ENCODE measurements at regions not wholly inside any gene's neighbourhood (a gene's known extent, or its start where the extent isn't known, plus 50 kb on each side); places are given as distances from the start of the nearest gene placed in this dataset.

DNA sequence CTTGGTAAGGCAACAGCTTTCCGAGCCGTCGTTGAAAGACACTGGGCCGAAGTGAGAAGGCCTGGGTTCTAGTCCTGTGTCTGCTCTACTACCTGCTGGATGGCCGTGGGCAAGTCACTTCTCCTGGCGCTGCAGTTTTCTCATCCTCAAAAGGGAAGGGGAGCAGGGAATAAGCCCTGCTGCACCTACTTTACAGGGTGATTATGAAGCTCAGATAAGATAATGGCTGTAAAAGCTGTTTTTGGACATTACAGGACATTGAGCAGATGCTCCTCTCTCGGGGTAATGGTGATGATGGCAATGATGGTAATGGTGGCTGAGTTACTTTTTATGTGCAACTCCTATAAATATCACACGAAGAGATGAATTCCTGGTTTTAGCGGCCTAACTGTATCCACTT, 152.6 kb downstream of the FAM43A start:
- TF ChIP-seq ZNF701 (tag by site-specific recombination; IDR thresholded peaks at IDR 0.05) (no peak), ZNF169 (tag by site-specific recombination; IDR thresholded peaks at IDR 0.05) (no peak), SCRT2 (tag by site-specific recombination; IDR thresholded peaks at IDR 0.05) (no peak), ZNF623 (tag by site-specific recombination; IDR thresholded peaks at IDR 0.05) (no peak), KLF9 (tag by site-specific recombination; IDR thresholded peaks at IDR 0.05; ENCODE audit: low read depth) (no peak), ZNF571 (tag by site-specific recombination; IDR thresholded peaks at IDR 0.05) (no peak), ZNF175 (tag by site-specific recombination; IDR thresholded peaks at IDR 0.05) (no peak), ZBTB20 (tag by site-specific recombination; IDR thresholded peaks at IDR 0.05) (no peak), SP3 (tag by site-specific recombination; IDR thresholded peaks at IDR 0.05) (no peak), ZNF585B (tag by site-specific recombination; IDR thresholded peaks at IDR 0.05) (no peak), ZNF629 (tag by site-specific recombination; IDR thresholded peaks at IDR 0.05) (no peak), KLF8 (tag by site-specific recombination; IDR thresholded peaks at IDR 0.05) (no peak)
- TF ChIP-seq, protein P1, sequence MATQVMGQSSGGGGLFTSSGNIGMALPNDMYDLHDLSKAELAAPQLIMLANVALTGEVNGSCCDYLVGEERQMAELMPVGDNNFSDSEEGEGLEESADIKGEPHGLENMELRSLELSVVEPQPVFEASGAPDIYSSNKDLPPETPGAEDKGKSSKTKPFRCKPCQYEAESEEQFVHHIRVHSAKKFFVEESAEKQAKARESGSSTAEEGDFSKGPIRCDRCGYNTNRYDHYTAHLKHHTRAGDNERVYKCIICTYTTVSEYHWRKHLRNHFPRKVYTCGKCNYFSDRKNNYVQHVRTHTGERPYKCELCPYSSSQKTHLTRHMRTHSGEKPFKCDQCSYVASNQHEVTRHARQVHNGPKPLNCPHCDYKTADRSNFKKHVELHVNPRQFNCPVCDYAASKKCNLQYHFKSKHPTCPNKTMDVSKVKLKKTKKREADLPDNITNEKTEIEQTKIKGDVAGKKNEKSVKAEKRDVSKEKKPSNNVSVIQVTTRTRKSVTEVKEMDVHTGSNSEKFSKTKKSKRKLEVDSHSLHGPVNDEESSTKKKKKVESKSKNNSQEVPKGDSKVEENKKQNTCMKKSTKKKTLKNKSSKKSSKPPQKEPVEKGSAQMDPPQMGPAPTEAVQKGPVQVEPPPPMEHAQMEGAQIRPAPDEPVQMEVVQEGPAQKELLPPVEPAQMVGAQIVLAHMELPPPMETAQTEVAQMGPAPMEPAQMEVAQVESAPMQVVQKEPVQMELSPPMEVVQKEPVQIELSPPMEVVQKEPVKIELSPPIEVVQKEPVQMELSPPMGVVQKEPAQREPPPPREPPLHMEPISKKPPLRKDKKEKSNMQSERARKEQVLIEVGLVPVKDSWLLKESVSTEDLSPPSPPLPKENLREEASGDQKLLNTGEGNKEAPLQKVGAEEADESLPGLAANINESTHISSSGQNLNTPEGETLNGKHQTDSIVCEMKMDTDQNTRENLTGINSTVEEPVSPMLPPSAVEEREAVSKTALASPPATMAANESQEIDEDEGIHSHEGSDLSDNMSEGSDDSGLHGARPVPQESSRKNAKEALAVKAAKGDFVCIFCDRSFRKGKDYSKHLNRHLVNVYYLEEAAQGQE (tag by site-specific recombination; IDR thresholded peaks at IDR 0.05), result no peak
- TF ChIP-seq, protein P2, sequence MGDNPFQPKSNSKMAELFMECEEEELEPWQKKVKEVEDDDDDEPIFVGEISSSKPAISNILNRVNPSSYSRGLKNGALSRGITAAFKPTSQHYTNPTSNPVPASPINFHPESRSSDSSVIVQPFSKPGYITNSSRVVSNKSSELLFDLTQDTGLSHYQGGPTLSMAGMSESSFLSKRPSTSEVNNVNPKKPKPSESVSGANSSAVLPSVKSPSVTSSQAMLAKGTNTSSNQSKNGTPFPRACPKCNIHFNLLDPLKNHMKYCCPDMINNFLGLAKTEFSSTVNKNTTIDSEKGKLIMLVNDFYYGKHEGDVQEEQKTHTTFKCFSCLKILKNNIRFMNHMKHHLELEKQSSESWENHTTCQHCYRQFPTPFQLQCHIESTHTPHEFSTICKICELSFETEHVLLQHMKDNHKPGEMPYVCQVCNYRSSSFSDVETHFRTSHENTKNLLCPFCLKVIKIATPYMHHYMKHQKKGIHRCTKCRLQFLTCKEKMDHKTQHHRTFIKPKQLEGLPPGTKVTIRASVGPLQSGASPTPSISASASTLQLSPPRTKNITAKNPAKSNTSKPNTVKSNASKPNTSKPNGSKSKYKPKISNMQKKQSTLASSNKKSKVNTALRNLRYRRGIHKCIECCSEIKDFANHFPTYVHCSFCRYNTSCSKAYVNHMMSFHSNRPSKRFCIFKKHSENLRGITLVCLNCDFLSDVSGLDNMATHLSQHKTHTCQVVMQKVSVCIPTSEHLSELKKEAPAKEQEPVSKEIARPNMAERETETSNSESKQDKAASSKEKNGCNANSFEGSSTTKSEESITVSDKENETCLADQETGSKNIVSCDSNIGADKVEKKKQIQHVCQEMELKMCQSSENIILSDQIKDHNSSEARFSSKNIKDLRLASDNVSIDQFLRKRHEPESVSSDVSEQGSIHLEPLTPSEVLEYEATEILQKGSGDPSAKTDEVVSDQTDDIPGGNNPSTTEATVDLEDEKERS (tag by site-specific recombination; IDR thresholded peaks at IDR 0.05), result no peak
- TF ChIP-seq, protein P3, sequence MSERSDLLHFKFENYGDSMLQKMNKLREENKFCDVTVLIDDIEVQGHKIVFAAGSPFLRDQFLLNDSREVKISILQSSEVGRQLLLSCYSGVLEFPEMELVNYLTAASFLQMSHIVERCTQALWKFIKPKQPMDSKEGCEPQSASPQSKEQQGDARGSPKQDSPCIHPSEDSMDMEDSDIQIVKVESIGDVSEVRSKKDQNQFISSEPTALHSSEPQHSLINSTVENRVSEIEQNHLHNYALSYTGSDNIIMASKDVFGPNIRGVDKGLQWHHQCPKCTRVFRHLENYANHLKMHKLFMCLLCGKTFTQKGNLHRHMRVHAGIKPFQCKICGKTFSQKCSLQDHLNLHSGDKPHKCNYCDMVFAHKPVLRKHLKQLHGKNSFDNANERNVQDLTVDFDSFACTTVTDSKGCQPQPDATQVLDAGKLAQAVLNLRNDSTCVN (tag by site-specific recombination; optimal IDR thresholded peaks at IDR 0.05), result no peak
- H3K9me3 ChIP-seq (ENCODE audit: control insufficient read depth, insufficient read depth, low read depth, low read length), result no peaks in the 10 kb centered on the region
- H3K27ac ChIP-seq (ENCODE audit: extremely low read depth, low read depth, low read length), result no peak overlapping the region
- no peaks in the 10 kb centered on the region for H3K36me3 ChIP-seq (ENCODE audit: control insufficient read depth in 2 of 2, insufficient read depth in 1 of 2, low read length in 2 of 2)
- POLR2A ChIA-PET, result no interaction called here
- no peaks in the 10 kb centered on the region for H3K4me1 ChIP-seq (ENCODE audit: control insufficient read depth, insufficient read depth, low read length)
- no peak overlapping the region for H3K4me3 ChIP-seq (ENCODE audit: low read depth, low read length)
- CTCF ChIA-PET, result interaction anchor here (0.6 kb wide), 1 partner anchor 79 kb away, joined by 3 read pairs; no protein-coding TSS in a partner anchor

DNA sequence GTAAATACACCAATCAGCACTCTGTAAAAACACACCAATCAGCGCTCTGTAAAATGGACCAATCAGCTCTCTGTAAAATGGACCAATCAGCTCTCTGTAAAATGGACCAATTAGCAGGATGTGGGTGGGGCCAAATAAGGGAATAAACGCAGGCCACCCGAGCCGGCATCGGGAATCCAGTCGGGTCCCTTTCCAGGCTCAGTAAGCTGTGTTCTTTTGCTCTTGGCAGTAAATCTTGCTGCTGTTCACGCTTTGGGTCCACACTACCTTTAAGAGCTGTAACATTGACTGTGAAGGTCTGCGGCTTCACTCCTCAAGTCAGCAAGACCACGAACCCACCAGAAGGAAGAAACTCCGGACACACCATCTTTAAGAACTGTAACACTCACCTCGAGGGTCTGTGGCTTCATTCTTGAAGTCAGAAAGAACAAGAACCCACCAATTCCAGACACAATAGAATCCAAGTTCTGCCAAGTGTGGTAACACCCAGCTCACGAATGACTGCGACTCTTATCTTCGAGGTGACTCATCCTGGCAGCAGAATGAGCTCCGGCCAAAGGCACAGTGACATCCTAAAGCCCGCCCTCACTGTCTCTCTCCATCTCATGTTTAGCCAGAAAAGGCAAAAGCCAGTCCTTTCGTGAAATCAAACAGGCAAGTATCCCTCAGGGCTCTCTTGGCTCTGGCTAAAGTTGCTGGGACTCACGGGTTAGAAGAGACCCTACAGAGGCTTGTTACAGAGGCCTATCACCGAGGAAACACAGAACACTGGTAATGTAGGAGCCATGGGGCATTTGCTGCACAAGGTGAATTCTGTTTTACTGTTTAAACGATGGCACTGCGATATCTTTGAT, 155.2 kb downstream of the FAM43A start:
- Histone ChIP-seq H3K4me1 (ENCODE audit: control insufficient read depth, insufficient read depth, low read length) (no peaks in the 10 kb centered on the region), H3K36me3 (ENCODE audit: control insufficient read depth in 2 of 2, insufficient read depth in 1 of 2, low read length in 2 of 2) (no peaks in the 10 kb centered on the region), H3K4me3 (ENCODE audit: low read depth, low read length) (no peak overlapping the region), H3K27ac (ENCODE audit: extremely low read depth, low read depth, low read length) (no peak overlapping the region), H3K9me3 (ENCODE audit: control insufficient read depth, insufficient read depth, low read depth, low read length) (no peaks in the 10 kb centered on the region)
- POLR2A ChIA-PET, result interaction anchor here (1.2 to 1.5 kb wide), 2 partner anchors 72 to 154 kb away, joined by 3 to 4 read pairs; no protein-coding TSS in a partner anchor
- CTCF ChIA-PET, result interaction anchor here (0.6 kb wide), 1 partner anchor 430 kb away, joined by 6 read pairs; the partner anchor contains the start of gene XXYLT1
- TF ChIP-seq ZNF366 (tag by site-specific recombination; conservative IDR thresholded peaks at IDR 0.05) (0 out of 2 replicates have a peak, but pooled peaks have one; percentile 17), ZNF112 (tag by site-specific recombination; IDR thresholded peaks at IDR 0.05) (no peak), ZNF549 (tag by site-specific recombination; IDR thresholded peaks at IDR 0.05) (no peak), ZNF600 (tag by site-specific recombination; IDR thresholded peaks at IDR 0.05) (peak; percentile 84), ZNF707 (tag by site-specific recombination; IDR thresholded peaks at IDR 0.05) (no peak), ZNF311 (tag by site-specific recombination; IDR thresholded peaks at IDR 0.05; ENCODE audit: borderline replicate concordance) (no peak), ZIC2 (tag by site-specific recombination; IDR thresholded peaks at IDR 0.05) (no peak), ZSCAN16 (tag by site-specific recombination; IDR thresholded peaks at IDR 0.05) (no peak), YY1 (tag by site-specific recombination; IDR thresholded peaks at IDR 0.05) (no peak), ZBTB21 (tag by site-specific recombination; IDR thresholded peaks at IDR 0.05) (no peak), ZNF221 (tag by site-specific recombination; IDR thresholded peaks at IDR 0.05; ENCODE audit: borderline replicate concordance) (no peak), KLF16 (tag by site-specific recombination; IDR thresholded peaks at IDR 0.05) (no peak)
- TF ChIP-seq, protein P4, sequence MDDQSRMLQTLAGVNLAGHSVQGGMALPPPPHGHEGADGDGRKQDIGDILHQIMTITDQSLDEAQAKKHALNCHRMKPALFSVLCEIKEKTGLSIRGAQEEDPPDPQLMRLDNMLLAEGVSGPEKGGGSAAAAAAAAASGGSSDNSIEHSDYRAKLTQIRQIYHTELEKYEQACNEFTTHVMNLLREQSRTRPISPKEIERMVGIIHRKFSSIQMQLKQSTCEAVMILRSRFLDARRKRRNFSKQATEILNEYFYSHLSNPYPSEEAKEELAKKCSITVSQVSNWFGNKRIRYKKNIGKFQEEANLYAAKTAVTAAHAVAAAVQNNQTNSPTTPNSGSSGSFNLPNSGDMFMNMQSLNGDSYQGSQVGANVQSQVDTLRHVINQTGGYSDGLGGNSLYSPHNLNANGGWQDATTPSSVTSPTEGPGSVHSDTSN (CRISPR knock-in tag; IDR thresholded peaks at IDR 0.05), result no peak
